Breast epithelium (tissue), 3 donors: ENCODE measurements at regions not wholly inside any gene's neighbourhood (a gene's known extent, or its start where the extent isn't known, plus 50 kb on each side); places are given as distances from the start of the nearest gene placed in this dataset.

ENCODE experiments used
- CTCF ChIP-seq, 3 donors: fragments of 450-650 bp; IDR thresholded peaks; one replicate each; pipeline ENCODE4 v1.5.1; 2016 to 2017; ENCODE audit warnings: antibody characterized with exemption in 3 of 3, mild to moderate bottlenecking in 3 of 3, moderate library complexity in 3 of 3
- POLR2A ChIP-seq: fragments of 450-650 bp; IDR thresholded peaks from one replicate; pipeline ENCODE4 v1.6.1; 2016; ENCODE audit warnings: antibody characterized with exemption, mild to moderate bottlenecking, moderate library complexity
- POLR2AphosphoS5 ChIP-seq, 3 donors: sonication (generic); formaldehyde crosslinking; IDR thresholded peaks; one replicate each; pipeline ENCODE4 v1.6.1; 2017; ENCODE audit warnings: antibody characterized with exemption in 3 of 3

GRCh38 chrX:145716226-145716625, 101.4 kb upstream of the SLITRK2 start:
- TF ChIP-seq POLR2A: no peak
- TF ChIP-seq CTCF (IDR thresholded peaks at IDR 0.05): no peak
- no peak for TF ChIP-seq POLR2AphosphoS5 (IDR thresholded peaks at IDR 0.05)
